Natural killer cell (primary cell): ENCODE measurements at regions not wholly inside any gene's neighbourhood (a gene's known extent, or its start where the extent isn't known, plus 50 kb on each side); places are given as distances from the start of the nearest gene placed in this dataset.
A peak's percentile ranks its signal among the peaks of the same experiment; 100 is the strongest.

ENCODE experiments used
- ATAC-seq, 3 donors: fragments of 150-1000 bp in 2 of 3; fragments of 200-7000 bp in 1 of 3; cut with Tn5 transposase; 1 replicate in 1 of 3; 2 replicates in 2 of 3; pipeline ENCODE4 v1.10.0; 2021; ENCODE audit warnings: mild to moderate bottlenecking in 2 of 3, moderate library complexity in 2 of 3
- DNase-seq, 2 donors: peaks; one replicate each; pipeline versions ENCODE4 v3.0.0 to v3.0.0-alpha.2; 2013 to 2021; ENCODE audit warnings: mixed read lengths in 1 of 2
- H3K27ac ChIP-seq: one replicate; pipeline ENCODE4 v1.5.1; 2013; ENCODE audit warnings: mild to moderate bottlenecking, low read length
- H3K27me3 ChIP-seq: one replicate; pipeline ENCODE4 v1.6.1; 2013; ENCODE audit warnings: low read length; ENCODE audit not compliant: control insufficient read depth, insufficient read depth
- H3K36me3 ChIP-seq: one replicate; pipeline ENCODE4 v1.6.1; 2013; ENCODE audit warnings: low read length; ENCODE audit not compliant: control insufficient read depth, insufficient read depth
- H3K4me1 ChIP-seq: one replicate; pipeline ENCODE4 v1.6.1; 2013; ENCODE audit warnings: low read length; ENCODE audit not compliant: control insufficient read depth, insufficient read depth
- H3K4me3 ChIP-seq: one replicate; pipeline ENCODE4 v1.5.1; 2013; ENCODE audit warnings: low read length
- H3K9me3 ChIP-seq: one replicate; pipeline ENCODE4 v1.6.1; 2013; ENCODE audit warnings: low read length; ENCODE audit not compliant: control insufficient read depth, insufficient read depth
- H3K27ac Mint-ChIP-seq, 2 donors: one replicate each; pipeline ENCODE4 v1.8.0; 2022; ENCODE audit warnings: mild to moderate bottlenecking in 2 of 2, mixed read lengths in 2 of 2, moderate library complexity in 1 of 2
- H3K27me3 Mint-ChIP-seq, 2 donors: one replicate each; pipeline ENCODE4 v1.8.0; 2022; ENCODE audit warnings: low read depth in 2 of 2, mixed read lengths in 2 of 2
- H3K36me3 Mint-ChIP-seq: one replicate; pipeline ENCODE4 v1.8.0; 2022; ENCODE audit warnings: mixed read lengths
- H3K4me1 Mint-ChIP-seq, 2 donors: one replicate each; pipeline ENCODE4 v1.8.0; 2022; ENCODE audit warnings: mixed read lengths in 2 of 2
- H3K4me3 Mint-ChIP-seq: one replicate; pipeline ENCODE4 v1.8.0; 2022; ENCODE audit warnings: mild to moderate bottlenecking, moderate library complexity, mixed read lengths
- H3K9me3 Mint-ChIP-seq, 2 donors: one replicate each; pipeline ENCODE4 v1.8.0; 2022; ENCODE audit warnings: mixed read lengths in 2 of 2
- WGBS: methylation state at CpG from one replicate; pipeline ENCODE4 v1.1.7; 2013; ENCODE audit warnings: missing lambda C conversion rate; ENCODE audit not compliant: insufficient coverage; 5-methylcytosine and 5-hydroxymethylcytosine counted together
- intact Hi-C: fragments of 100-400 bp; cut with micrococcal nuclease; formaldehyde crosslinking; loops from one replicate; pipeline ENCODE4 v1.14.2; 2022
- TF ChIP-seq, protein P1 (sequence below): fragments of 200-600 bp; IDR thresholded peaks from one replicate; pipeline ENCODE4 v1.8.0; 2022; ENCODE audit warnings: antibody characterized with exemption

DNA sequence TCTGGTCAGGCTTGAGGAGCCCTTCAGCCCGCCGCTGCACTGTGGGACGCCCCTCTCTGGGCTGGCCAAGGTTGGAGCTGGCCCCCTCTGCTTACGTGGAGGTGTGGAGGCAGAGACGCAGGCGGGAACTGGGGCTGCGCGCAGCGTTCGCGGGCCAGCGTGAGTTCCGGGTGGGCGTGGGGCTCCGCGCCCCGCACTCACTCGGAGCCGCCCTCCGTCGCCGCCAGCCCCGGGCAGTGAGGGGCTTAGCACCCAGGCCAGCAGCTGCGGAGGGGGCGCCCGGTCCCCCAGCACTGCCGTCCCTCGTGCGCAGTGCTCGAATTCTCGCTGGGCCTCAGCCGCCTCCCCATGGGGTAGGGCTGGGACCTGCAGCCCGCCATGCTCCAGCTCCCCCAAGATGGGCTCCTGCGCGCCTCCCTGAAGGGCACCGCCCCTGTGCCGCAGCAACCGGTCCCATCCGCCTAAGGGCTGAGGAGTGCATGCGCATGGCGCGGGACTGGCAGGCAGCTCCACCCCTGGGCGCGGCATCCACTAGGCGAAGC lies 695.9 kb downstream of the EPHA7 start:
- Histone ChIP-seq H3K4me3 (no peak overlapping the region), H3K27me3 (no peaks in the 10 kb centered on the region), H3K4me1 (no peaks in the 10 kb centered on the region), H3K36me3 (no peaks in the 10 kb centered on the region), H3K27ac (no peak overlapping the region), H3K9me3 (no peaks in the 10 kb centered on the region)
- H3K27me3 Mint-ChIP-seq: no peaks in the 10 kb centered on the region
- no peaks in the 10 kb centered on the region for H3K4me1 Mint-ChIP-seq
- intact Hi-C loops: no loop called here
- H3K4me3 Mint-ChIP-seq: no peak overlapping the region
- WGBS: 94% methylated on average over 45 of the region's 45 CpGs
- TF ChIP-seq, protein P1, sequence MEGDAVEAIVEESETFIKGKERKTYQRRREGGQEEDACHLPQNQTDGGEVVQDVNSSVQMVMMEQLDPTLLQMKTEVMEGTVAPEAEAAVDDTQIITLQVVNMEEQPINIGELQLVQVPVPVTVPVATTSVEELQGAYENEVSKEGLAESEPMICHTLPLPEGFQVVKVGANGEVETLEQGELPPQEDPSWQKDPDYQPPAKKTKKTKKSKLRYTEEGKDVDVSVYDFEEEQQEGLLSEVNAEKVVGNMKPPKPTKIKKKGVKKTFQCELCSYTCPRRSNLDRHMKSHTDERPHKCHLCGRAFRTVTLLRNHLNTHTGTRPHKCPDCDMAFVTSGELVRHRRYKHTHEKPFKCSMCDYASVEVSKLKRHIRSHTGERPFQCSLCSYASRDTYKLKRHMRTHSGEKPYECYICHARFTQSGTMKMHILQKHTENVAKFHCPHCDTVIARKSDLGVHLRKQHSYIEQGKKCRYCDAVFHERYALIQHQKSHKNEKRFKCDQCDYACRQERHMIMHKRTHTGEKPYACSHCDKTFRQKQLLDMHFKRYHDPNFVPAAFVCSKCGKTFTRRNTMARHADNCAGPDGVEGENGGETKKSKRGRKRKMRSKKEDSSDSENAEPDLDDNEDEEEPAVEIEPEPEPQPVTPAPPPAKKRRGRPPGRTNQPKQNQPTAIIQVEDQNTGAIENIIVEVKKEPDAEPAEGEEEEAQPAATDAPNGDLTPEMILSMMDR: no peak
- peaks cover 9 to 10% of the 10 kb centered on the region in 2 donors for H3K9me3 Mint-ChIP-seq
- H3K36me3 Mint-ChIP-seq: no peaks in the 10 kb centered on the region
- DNase-seq (peak in 1 of 2 donors; percentile 26), ATAC-seq (no peak)
- no peak overlapping the region for H3K27ac Mint-ChIP-seq

GRCh38 chr6:92719773-92720172 lies 699.6 kb downstream of the EPHA7 start:
- WGBS: 79% methylated on average over 2 of the region's 3 CpGs
- H3K9me3 ChIP-seq: no peaks in the 10 kb centered on the region
- TF ChIP-seq, protein P1: no peak
- H3K27ac ChIP-seq: no peak overlapping the region
- intact Hi-C loops: no loop called here
- peaks cover 12 to 14% of the 10 kb centered on the region in 2 donors for H3K9me3 Mint-ChIP-seq
- H3K4me3 ChIP-seq: no peak overlapping the region
- no peak overlapping the region for H3K27ac Mint-ChIP-seq
- no peaks in the 10 kb centered on the region for H3K4me1 ChIP-seq
- no peaks in the 10 kb centered on the region for H3K27me3 ChIP-seq
- no peaks in the 10 kb centered on the region for H3K36me3 Mint-ChIP-seq
- ATAC-seq: no peak
- no peaks in the 10 kb centered on the region for H3K27me3 Mint-ChIP-seq
- H3K36me3 ChIP-seq: no peaks in the 10 kb centered on the region
- H3K4me3 Mint-ChIP-seq: no peak overlapping the region
- H3K4me1 Mint-ChIP-seq: no peaks in the 10 kb centered on the region
- no peak for DNase-seq

DNA sequence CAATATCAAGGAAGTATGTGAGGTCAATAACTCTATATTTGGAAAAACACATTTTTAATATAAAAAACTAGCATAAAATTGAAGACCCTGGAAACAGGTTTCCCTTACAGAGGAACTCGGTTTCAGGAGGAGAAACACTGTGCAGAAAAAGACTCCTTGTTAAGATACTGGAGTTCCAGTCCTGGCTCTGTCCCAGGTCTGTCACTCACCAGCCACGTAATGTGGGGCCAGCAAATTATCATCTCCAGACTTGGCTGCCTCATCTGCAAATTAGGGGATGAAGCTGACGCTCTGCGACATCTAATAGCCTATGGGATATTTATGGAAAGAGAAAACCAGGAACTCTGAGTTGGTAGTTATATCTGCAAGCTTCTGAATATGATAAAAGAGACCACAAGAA lies 702.7 kb downstream of the EPHA7 start:
- Mint-ChIP-seq H3K27me3 (no peaks in the 10 kb centered on the region), H3K4me1 (no peaks in the 10 kb centered on the region), H3K9me3 (peaks cover 11 to 13% of the 10 kb centered on the region in 2 donors), H3K27ac (no peak overlapping the region), H3K36me3 (no peaks in the 10 kb centered on the region), H3K4me3 (no peak overlapping the region)
- intact Hi-C loops: no loop called here
- H3K27me3 ChIP-seq: no peaks in the 10 kb centered on the region
- no peak overlapping the region for H3K4me3 ChIP-seq
- no peaks in the 10 kb centered on the region for H3K9me3 ChIP-seq
- no peaks in the 10 kb centered on the region for H3K4me1 ChIP-seq
- no peak overlapping the region for H3K27ac ChIP-seq
- TF ChIP-seq, protein P1: no peak
- H3K36me3 ChIP-seq: no peaks in the 10 kb centered on the region
- 90% methylated on average over 4 of the region's 4 CpGs for WGBS
- DNase-seq (no peak), ATAC-seq (no peak)

GRCh38 chr6:92715991-92716390 lies 703.4 kb downstream of the EPHA7 start:
- H3K9me3 Mint-ChIP-seq: peaks cover 12 to 14% of the 10 kb centered on the region in 2 donors
- intact Hi-C loops: no loop called here

More at GRCh38 chr6:92715991-92716390, 703.4 kb downstream of the EPHA7 start:
- ATAC-seq: no peak
- no peaks in the 10 kb centered on the region for H3K4me1 ChIP-seq
- H3K9me3 ChIP-seq: no peaks in the 10 kb centered on the region
- no peaks in the 10 kb centered on the region for H3K36me3 Mint-ChIP-seq
- H3K4me3 Mint-ChIP-seq: no peak overlapping the region
- no peaks in the 10 kb centered on the region for H3K4me1 Mint-ChIP-seq
- H3K27ac ChIP-seq: no peak overlapping the region
- TF ChIP-seq, protein P1: no peak
- H3K27me3 Mint-ChIP-seq: no peaks in the 10 kb centered on the region
- H3K27me3 ChIP-seq: no peaks in the 10 kb centered on the region
- no peak overlapping the region for H3K27ac Mint-ChIP-seq
- no peak for DNase-seq
- no peak overlapping the region for H3K4me3 ChIP-seq
- no peaks in the 10 kb centered on the region for H3K36me3 ChIP-seq
